ENCODE measurements at regions not wholly inside any gene's neighbourhood (a gene's known extent, or its start where the extent isn't known, plus 50 kb on each side); places are given as distances from the start of the nearest gene placed in this dataset.

GRCh38 chr5:171707442-171707792 is 78.2 kb upstream of the SMIM23 start:
- TF ChIP-seq CTCF (IDR thresholded peaks at IDR 0.05) (no peak), EP300 (IDR thresholded peaks at IDR 0.05) (no peak), POLR2AphosphoS5 (IDR thresholded peaks at IDR 0.05) (no peak), POLR2A (IDR thresholded peaks at IDR 0.05) (no peak)

All from suprapubic skin (tissue), 4 donors.